CD4-positive, alpha-beta T cell (primary cell): ENCODE measurements at regions not wholly inside any gene's neighbourhood (a gene's known extent, or its start where the extent isn't known, plus 50 kb on each side); places are given as distances from the start of the nearest gene placed in this dataset.
A peak's percentile ranks its signal among the peaks of the same experiment; 100 is the strongest.

Experiments used
- ATAC-seq: fragments of 200-7000 bp; cut with Tn5 transposase; one replicate; pipeline ENCODE4 v1.10.0; 2022; ENCODE audit warnings: mild to moderate bottlenecking; ENCODE audit not compliant: poor library complexity
- CTCF ChIA-PET: fragments of 350-600 bp; sonication (Branson Sonifier 250); formaldehyde crosslinking; loops from one replicate; lab custom pipeline; 2021; ENCODE audit warnings: antibody characterized with exemption, inconsistent platforms; lab: Charles Lee
- POLR2A ChIA-PET: fragments of 350-600 bp; sonication (Branson Sonifier 250); formaldehyde crosslinking; loops from one replicate; lab custom pipeline; 2021; ENCODE audit warnings: antibody characterized with exemption, inconsistent platforms; lab: Charles Lee
- DNase-seq, 14 experiments: peaks; one replicate each; pipeline ENCODE4 v3.0.0-alpha.2; 2013 to 2020; ENCODE audit warnings: mixed read lengths in 2 of 14
- H3K27ac ChIP-seq, 2 donors: one replicate each; pipeline versions ENCODE4 v1.5.1 to v1.7.0; 2013; ENCODE audit warnings: low read length in 2 of 2, low read depth in 1 of 2, mild to moderate bottlenecking in 1 of 2
- H3K27me3 ChIP-seq, 2 experiments: 1 replicate in 1 of 2; 2 replicates in 1 of 2; pipeline versions ENCODE4 v1.6.1 to v1.7.0; 2013; ENCODE audit warnings: low read length in 2 of 2, control low read depth in 1 of 2, mild to moderate bottlenecking in 1 of 2, moderate library complexity in 1 of 2; ENCODE audit not compliant: insufficient read depth in 2 of 2, control insufficient read depth in 1 of 2
- H3K36me3 ChIP-seq: one replicate; pipeline ENCODE4 v1.6.1; 2013; ENCODE audit warnings: low read length, control low read depth; ENCODE audit not compliant: insufficient read depth
- H3K4me1 ChIP-seq: one replicate; pipeline ENCODE4 v1.6.1; 2013; ENCODE audit warnings: low read length, control low read depth; ENCODE audit not compliant: insufficient read depth
- H3K4me3 ChIP-seq: one replicate; pipeline ENCODE4 v1.5.1; 2013; ENCODE audit warnings: mild to moderate bottlenecking, low read length, moderate library complexity
- H3K9me3 ChIP-seq, 2 experiments: 1 replicate in 1 of 2; 2 replicates in 1 of 2; pipeline versions ENCODE4 v1.6.1 to v1.7.0; 2013; ENCODE audit warnings: low read length in 2 of 2, mild to moderate bottlenecking in 2 of 2, control low read depth in 1 of 2, moderate library complexity in 1 of 2; ENCODE audit not compliant: control insufficient read depth in 1 of 2, insufficient read depth in 1 of 2
- H3K27ac Mint-ChIP-seq: one replicate; pipeline ENCODE4 v1.8.0; 2020; ENCODE audit warnings: mixed read lengths
- H3K27me3 Mint-ChIP-seq: one replicate; pipeline ENCODE4 v1.8.0; 2021; ENCODE audit warnings: mixed read lengths
- H3K36me3 Mint-ChIP-seq: one replicate; pipeline ENCODE4 v1.8.0; 2021; ENCODE audit warnings: low read depth, mixed read lengths
- H3K4me1 Mint-ChIP-seq: one replicate; pipeline ENCODE4 v1.8.0; 2021; ENCODE audit warnings: low read depth, mixed read lengths
- H3K4me3 Mint-ChIP-seq: one replicate; pipeline ENCODE4 v1.8.0; 2020; ENCODE audit warnings: mild to moderate bottlenecking, mixed read lengths
- H3K9me3 Mint-ChIP-seq: one replicate; pipeline ENCODE4 v1.8.0; 2020; ENCODE audit warnings: mixed read lengths
- intact Hi-C, 2 experiments: fragments of 100-400 bp; cut with DNase I in 1 of 2; cut with micrococcal nuclease in 1 of 2; formaldehyde crosslinking; loops; one replicate each; pipeline versions ENCODE4 v1.15.1 to v1.9.0; 2023 to 2025; cut with DNase I, micrococcal nuclease
- TF ChIP-seq, protein P1 (sequence below): fragments of 200-600 bp; IDR thresholded peaks from one replicate; pipeline ENCODE4 v1.8.0; 2022; ENCODE audit warnings: antibody characterized with exemption, mild to moderate bottlenecking

DNA sequence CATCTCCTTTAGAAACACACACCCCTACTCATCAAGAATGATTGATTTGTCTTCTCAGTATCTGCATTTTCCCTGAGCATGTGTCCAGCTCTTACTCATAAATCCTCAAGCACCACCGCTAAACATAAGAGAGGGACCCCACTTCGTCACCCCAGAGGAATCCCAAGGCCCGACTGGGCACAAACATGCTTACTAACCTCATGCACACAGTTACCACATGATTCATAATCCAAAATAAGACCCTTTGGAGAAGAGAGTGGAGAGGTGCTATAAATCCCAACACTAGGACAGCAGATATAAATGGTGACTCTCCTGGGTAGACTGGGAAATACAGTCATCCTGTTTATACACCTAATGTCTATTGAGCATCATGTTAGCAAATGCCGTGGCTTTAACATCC, 843.2 kb upstream of the ID2 start:
- Mint-ChIP-seq H3K4me3 (no peak overlapping the region), H3K36me3 (no peaks in the 10 kb centered on the region), H3K4me1 (peaks cover 14% of the 10 kb centered on the region), H3K27me3 (no peaks in the 10 kb centered on the region), H3K27ac (no peak overlapping the region), H3K9me3 (no peaks in the 10 kb centered on the region)
- ChIA-PET CTCF (no interaction called here), POLR2A (no interaction called here)
- Histone ChIP-seq H3K4me3 (no peak overlapping the region), H3K27me3 (no peaks in the 10 kb centered on the region), H3K36me3 (no peaks in the 10 kb centered on the region), H3K9me3 (no peaks in the 10 kb centered on the region), H3K27ac (no peak overlapping the region), H3K4me1 (peaks cover 4% of the 10 kb centered on the region)
- no peak for DNase-seq
- TF ChIP-seq, protein P1, sequence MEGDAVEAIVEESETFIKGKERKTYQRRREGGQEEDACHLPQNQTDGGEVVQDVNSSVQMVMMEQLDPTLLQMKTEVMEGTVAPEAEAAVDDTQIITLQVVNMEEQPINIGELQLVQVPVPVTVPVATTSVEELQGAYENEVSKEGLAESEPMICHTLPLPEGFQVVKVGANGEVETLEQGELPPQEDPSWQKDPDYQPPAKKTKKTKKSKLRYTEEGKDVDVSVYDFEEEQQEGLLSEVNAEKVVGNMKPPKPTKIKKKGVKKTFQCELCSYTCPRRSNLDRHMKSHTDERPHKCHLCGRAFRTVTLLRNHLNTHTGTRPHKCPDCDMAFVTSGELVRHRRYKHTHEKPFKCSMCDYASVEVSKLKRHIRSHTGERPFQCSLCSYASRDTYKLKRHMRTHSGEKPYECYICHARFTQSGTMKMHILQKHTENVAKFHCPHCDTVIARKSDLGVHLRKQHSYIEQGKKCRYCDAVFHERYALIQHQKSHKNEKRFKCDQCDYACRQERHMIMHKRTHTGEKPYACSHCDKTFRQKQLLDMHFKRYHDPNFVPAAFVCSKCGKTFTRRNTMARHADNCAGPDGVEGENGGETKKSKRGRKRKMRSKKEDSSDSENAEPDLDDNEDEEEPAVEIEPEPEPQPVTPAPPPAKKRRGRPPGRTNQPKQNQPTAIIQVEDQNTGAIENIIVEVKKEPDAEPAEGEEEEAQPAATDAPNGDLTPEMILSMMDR = no peak
- intact Hi-C loops = no loop called here
- no peak for ATAC-seq

DNA sequence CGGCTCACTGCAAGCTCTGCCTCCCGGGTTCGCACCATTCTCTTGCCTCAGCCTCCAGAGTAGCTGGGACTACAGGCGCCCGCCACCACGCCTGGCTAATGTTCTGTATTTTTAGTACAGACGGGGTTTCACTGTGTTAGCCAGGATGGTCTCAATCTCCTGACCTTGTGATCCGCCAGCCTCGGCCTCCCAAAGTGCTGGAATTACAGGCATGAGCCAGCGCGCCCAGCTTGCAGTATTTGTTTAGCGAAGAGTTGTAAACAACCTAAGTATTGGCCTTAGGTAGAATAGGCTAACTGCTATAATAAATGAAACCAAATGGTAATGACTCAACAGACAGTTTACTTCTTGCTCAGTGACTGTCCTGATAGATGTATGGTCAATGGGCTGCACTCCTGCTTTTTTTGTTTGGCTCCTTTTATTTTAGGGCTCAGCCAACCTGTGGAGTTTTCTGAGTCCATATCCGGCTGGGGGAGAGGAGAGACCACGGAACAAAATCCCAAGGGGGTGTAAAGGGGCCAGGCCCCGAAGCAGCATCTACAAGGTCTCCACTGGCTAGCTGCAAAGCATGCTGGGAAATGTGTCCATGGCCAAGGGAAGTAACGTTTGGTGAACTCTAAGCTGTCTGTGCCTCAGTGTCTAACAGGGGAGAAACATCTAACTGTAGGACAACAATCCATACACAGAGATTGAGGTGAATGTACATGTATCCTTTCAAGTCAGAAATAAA, 841.0 kb upstream of the ID2 start:
- H3K36me3 Mint-ChIP-seq = no peaks in the 10 kb centered on the region
- TF ChIP-seq, protein P1 = no peak
- Histone ChIP-seq H3K9me3 (no peaks in the 10 kb centered on the region), H3K4me1 (peaks cover under 1% of the 10 kb centered on the region), H3K27ac (no peak overlapping the region), H3K36me3 (no peaks in the 10 kb centered on the region), H3K27me3 (no peaks in the 10 kb centered on the region), H3K4me3 (no peak overlapping the region)
- peaks cover 6% of the 10 kb centered on the region for H3K4me1 Mint-ChIP-seq
- no peak overlapping the region for H3K27ac Mint-ChIP-seq
- ChIA-PET CTCF (no interaction called here), POLR2A (no interaction called here)
- DNase-seq (no peak), ATAC-seq (no peak)
- no peaks in the 10 kb centered on the region for H3K27me3 Mint-ChIP-seq
- intact Hi-C loops = no loop called here
- H3K4me3 Mint-ChIP-seq = no peak overlapping the region
- no peaks in the 10 kb centered on the region for H3K9me3 Mint-ChIP-seq

DNA sequence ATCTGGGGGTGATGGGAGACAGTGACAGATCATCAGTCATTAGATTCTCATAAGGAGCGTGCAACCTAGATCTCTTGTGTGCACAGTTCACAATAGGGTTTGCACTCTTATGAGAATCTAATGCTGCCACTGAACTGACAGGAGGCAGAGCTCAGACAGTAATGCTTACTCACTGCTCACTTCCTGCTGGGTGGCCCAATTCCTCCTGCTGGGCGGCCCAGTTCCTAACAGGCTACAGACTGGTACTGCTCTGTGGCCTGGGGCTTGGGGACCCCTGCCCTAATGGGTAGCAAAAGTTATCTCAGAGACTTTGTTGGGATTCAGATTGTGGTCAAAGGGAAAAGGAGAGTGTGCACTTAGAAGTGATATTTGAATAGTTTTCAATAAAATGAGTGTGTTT, 840.1 kb upstream of the ID2 start:
- H3K27ac Mint-ChIP-seq = no peak overlapping the region
- TF ChIP-seq, protein P1 = no peak
- Histone ChIP-seq H3K4me1 (no peaks in the 10 kb centered on the region), H3K36me3 (no peaks in the 10 kb centered on the region), H3K27me3 (no peaks in the 10 kb centered on the region), H3K9me3 (no peaks in the 10 kb centered on the region), H3K4me3 (no peak overlapping the region), H3K27ac (no peak overlapping the region)
- no peaks in the 10 kb centered on the region for H3K27me3 Mint-ChIP-seq
- DNase-seq (peak in 3 of 14 experiments; percentile 7 to 22 (median 13)), ATAC-seq (no peak)
- ChIA-PET CTCF (no interaction called here), POLR2A (no interaction called here)
- intact Hi-C loops = no loop called here
- H3K36me3 Mint-ChIP-seq = no peaks in the 10 kb centered on the region
- H3K9me3 Mint-ChIP-seq = no peaks in the 10 kb centered on the region
- no peak overlapping the region for H3K4me3 Mint-ChIP-seq
- H3K4me1 Mint-ChIP-seq = no peaks in the 10 kb centered on the region
